ENCODE measurements at regions not wholly inside any gene's neighbourhood (a gene's known extent, or its start where the extent isn't known, plus 50 kb on each side); places are given as distances from the start of the nearest gene placed in this dataset.

DNA sequence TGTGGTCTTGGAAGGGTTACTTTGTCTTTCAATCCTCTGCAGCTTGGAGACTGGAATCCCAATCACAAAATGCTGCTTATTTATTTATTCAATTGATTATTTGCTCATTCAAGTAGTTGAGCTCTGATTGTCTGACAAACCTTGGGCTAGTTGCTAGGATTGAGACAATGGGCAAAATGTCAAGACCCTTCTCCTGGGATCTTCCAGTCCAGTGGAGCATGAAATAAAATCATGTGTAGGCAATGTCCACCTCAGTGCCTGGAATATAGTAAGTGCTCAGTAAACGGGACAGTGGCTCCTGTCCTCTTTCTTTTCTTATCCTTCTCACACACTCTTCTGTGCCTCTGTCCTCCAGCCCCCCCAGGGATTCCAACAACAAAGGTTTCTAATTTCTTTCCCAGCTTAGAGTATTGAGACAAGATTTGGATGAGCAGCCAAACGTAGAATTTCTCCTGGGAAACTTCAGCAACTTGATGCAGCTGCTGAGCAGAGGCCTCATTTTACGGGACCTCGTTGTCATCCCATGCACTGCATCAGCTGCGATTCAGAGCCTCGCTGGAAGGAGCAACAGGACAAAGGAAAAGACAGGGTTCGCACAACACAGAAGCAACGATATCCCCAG is 545.0 kb downstream of the SOX11 start:
- Mint-ChIP-seq H3K4me1 (no peaks in the 10 kb centered on the region), H3K27ac (no peak overlapping the region), H3K4me3 (no peak overlapping the region), H3K9me3 (peaks cover 81% of the 10 kb centered on the region), H3K27me3 (ENCODE audit: low read depth) (peaks cover 11% of the 10 kb centered on the region), H3K36me3 (peaks cover 74% of the 10 kb centered on the region)
- ATAC-seq (no peak), DNase-seq (ENCODE audit: low spot score) (no peak)
- TF ChIP-seq ZNF138 (CRISPR knock-in tag; conservative IDR thresholded peaks at IDR 0.05) (no peak), CREM (CRISPR knock-in tag; IDR thresholded peaks at IDR 0.05) (no peak), MYBL2 (CRISPR knock-in tag; IDR thresholded peaks at IDR 0.05) (no peak), NFE2L1 (CRISPR knock-in tag; IDR thresholded peaks at IDR 0.05) (no peak), TCF7 (CRISPR knock-in tag; IDR thresholded peaks at IDR 0.05; ENCODE audit: low read depth) (no peak), ZNF671 (CRISPR knock-in tag; IDR thresholded peaks at IDR 0.05) (no peak), CREB1 (CRISPR knock-in tag; IDR thresholded peaks at IDR 0.05) (no peak), SMAD4 (CRISPR knock-in tag; IDR thresholded peaks at IDR 0.05) (no peak), RORB (CRISPR knock-in tag; IDR thresholded peaks at IDR 0.05) (no peak), FOXK1 (CRISPR knock-in tag; IDR thresholded peaks at IDR 0.05) (no peak), IRF2 (CRISPR knock-in tag; IDR thresholded peaks at IDR 0.05; ENCODE audit: borderline replicate concordance, low read depth) (no peak), SOX15 (CRISPR knock-in tag; IDR thresholded peaks at IDR 0.05) (no peak), ELF4 (CRISPR knock-in tag; IDR thresholded peaks at IDR 0.05; ENCODE audit: low read depth) (no peak), HMGA2 (CRISPR knock-in tag; IDR thresholded peaks at IDR 0.05) (no peak), ZNF396 (CRISPR knock-in tag; IDR thresholded peaks at IDR 0.05; ENCODE audit: borderline replicate concordance) (no peak)
- TF ChIP-seq, protein P1, sequence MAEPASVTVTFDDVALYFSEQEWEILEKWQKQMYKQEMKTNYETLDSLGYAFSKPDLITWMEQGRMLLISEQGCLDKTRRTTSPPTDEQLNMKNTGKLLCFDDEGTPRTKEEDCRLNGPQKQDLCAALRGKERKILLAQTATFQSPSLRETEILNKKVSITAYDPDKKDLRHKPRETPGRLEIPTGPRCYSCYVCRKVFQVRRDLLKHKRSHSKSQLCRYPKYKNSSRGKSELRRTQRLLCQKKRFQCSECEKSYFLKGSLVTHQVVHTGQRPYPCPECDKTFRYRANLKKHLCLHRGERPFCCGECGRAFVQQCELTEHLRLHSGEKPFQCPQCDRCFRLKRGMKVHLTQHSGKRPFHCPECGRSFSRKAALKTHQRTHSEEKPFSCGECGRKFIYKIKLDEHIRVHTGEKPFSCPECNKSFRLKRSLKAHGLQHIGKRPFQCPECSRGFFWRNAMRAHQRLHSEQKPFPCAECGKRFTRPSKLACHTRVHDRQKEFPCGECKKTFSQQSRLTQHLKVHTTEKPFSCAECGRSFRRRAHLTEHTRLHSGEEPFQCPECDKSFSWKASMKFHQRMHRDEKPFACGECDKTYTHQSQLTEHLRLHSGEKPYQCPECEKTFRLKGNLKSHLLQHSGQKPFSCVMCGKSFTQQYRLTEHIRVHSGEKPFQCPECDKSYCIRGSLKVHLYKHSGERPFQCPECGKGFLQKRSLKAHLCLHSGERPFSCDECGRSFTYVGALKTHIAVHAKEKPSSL (CRISPR knock-in tag; conservative IDR thresholded peaks at IDR 0.05) = no peak
- TF ChIP-seq, protein P2, sequence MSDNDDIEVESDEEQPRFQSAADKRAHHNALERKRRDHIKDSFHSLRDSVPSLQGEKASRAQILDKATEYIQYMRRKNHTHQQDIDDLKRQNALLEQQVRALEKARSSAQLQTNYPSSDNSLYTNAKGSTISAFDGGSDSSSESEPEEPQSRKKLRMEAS (CRISPR knock-in tag; IDR thresholded peaks at IDR 0.05) = no peak
- TF ChIP-seq, protein P3, sequence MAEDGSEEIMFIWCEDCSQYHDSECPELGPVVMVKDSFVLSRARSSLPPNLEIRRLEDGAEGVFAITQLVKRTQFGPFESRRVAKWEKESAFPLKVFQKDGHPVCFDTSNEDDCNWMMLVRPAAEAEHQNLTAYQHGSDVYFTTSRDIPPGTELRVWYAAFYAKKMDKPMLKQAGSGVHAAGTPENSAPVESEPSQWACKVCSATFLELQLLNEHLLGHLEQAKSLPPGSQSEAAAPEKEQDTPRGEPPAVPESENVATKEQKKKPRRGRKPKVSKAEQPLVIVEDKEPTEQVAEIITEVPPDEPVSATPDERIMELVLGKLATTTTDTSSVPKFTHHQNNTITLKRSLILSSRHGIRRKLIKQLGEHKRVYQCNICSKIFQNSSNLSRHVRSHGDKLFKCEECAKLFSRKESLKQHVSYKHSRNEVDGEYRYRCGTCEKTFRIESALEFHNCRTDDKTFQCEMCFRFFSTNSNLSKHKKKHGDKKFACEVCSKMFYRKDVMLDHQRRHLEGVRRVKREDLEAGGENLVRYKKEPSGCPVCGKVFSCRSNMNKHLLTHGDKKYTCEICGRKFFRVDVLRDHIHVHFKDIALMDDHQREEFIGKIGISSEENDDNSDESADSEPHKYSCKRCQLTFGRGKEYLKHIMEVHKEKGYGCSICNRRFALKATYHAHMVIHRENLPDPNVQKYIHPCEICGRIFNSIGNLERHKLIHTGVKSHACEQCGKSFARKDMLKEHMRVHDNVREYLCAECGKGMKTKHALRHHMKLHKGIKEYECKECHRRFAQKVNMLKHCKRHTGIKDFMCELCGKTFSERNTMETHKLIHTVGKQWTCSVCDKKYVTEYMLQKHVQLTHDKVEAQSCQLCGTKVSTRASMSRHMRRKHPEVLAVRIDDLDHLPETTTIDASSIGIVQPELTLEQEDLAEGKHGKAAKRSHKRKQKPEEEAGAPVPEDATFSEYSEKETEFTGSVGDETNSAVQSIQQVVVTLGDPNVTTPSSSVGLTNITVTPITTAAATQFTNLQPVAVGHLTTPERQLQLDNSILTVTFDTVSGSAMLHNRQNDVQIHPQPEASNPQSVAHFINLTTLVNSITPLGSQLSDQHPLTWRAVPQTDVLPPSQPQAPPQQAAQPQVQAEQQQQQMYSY (CRISPR knock-in tag; IDR thresholded peaks at IDR 0.05) = no peak
- TF ChIP-seq, protein P4, sequence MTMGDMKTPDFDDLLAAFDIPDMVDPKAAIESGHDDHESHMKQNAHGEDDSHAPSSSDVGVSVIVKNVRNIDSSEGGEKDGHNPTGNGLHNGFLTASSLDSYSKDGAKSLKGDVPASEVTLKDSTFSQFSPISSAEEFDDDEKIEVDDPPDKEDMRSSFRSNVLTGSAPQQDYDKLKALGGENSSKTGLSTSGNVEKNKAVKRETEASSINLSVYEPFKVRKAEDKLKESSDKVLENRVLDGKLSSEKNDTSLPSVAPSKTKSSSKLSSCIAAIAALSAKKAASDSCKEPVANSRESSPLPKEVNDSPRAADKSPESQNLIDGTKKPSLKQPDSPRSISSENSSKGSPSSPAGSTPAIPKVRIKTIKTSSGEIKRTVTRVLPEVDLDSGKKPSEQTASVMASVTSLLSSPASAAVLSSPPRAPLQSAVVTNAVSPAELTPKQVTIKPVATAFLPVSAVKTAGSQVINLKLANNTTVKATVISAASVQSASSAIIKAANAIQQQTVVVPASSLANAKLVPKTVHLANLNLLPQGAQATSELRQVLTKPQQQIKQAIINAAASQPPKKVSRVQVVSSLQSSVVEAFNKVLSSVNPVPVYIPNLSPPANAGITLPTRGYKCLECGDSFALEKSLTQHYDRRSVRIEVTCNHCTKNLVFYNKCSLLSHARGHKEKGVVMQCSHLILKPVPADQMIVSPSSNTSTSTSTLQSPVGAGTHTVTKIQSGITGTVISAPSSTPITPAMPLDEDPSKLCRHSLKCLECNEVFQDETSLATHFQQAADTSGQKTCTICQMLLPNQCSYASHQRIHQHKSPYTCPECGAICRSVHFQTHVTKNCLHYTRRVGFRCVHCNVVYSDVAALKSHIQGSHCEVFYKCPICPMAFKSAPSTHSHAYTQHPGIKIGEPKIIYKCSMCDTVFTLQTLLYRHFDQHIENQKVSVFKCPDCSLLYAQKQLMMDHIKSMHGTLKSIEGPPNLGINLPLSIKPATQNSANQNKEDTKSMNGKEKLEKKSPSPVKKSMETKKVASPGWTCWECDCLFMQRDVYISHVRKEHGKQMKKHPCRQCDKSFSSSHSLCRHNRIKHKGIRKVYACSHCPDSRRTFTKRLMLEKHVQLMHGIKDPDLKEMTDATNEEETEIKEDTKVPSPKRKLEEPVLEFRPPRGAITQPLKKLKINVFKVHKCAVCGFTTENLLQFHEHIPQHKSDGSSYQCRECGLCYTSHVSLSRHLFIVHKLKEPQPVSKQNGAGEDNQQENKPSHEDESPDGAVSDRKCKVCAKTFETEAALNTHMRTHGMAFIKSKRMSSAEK (CRISPR knock-in tag; IDR thresholded peaks at IDR 0.05; ENCODE audit: borderline replicate concordance) = no peak
- ChIA-PET CTCF (no interaction called here), POLR2A (no interaction called here)

Measured in WTC11 (cell line).